Muscle layer of duodenum (tissue), 2 donors: ENCODE measurements at regions not wholly inside any gene's neighbourhood (a gene's known extent, or its start where the extent isn't known, plus 50 kb on each side); places are given as distances from the start of the nearest gene placed in this dataset.

Source experiments
- H3K27ac ChIP-seq: one replicate; pipeline ENCODE4 v1.7.0; 2013; ENCODE audit warnings: mild to moderate bottlenecking, low read length
- H3K27me3 ChIP-seq: one replicate; pipeline ENCODE4 v1.7.0; 2013; ENCODE audit warnings: low read depth, mild to moderate bottlenecking, control low read depth, low read length
- H3K36me3 ChIP-seq, 2 donors: one replicate each; pipeline ENCODE4 v1.7.0; 2013; ENCODE audit warnings: low read length in 2 of 2, control low read depth in 1 of 2, mild to moderate bottlenecking in 1 of 2; ENCODE audit not compliant: insufficient read depth in 2 of 2, control insufficient read depth in 1 of 2
- H3K4me1 ChIP-seq, 2 donors: one replicate each; pipeline ENCODE4 v1.7.0; 2013; ENCODE audit warnings: low read length in 2 of 2, mild to moderate bottlenecking in 2 of 2, control low read depth in 1 of 2, moderate library complexity in 1 of 2; ENCODE audit not compliant: insufficient read depth in 2 of 2, control insufficient read depth in 1 of 2
- H3K4me3 ChIP-seq, 2 donors: one replicate each; pipeline ENCODE4 v1.7.0; 2013; ENCODE audit warnings: low read length in 2 of 2, low read depth in 1 of 2, mild to moderate bottlenecking in 1 of 2
- H3K9me3 ChIP-seq, 2 donors: one replicate each; pipeline ENCODE4 v1.7.0; 2013; ENCODE audit warnings: low read length in 2 of 2, control low read depth in 1 of 2, mild to moderate bottlenecking in 1 of 2; ENCODE audit not compliant: control insufficient read depth in 1 of 2
- donor health status: healthy.

- no peaks in the 10 kb centered on the region for H3K9me3 ChIP-seq
- H3K4me3 ChIP-seq: no peak overlapping the region
- H3K27me3 ChIP-seq: no peaks in the 10 kb centered on the region
- H3K4me1 ChIP-seq: no peaks in the 10 kb centered on the region
- H3K27ac ChIP-seq: no peak overlapping the region
- no peaks in the 10 kb centered on the region for H3K36me3 ChIP-seq
Observed at GRCh38 chr16:6131526-6132050, 1034.0 kb upstream of the EEF2KMT start.

GRCh38 chr16:6125483-6126259 is 1028.1 kb upstream of the EEF2KMT start:
- Histone ChIP-seq H3K4me3 (no peak overlapping the region), H3K9me3 (no peaks in the 10 kb centered on the region), H3K36me3 (no peaks in the 10 kb centered on the region), H3K27ac (no peak overlapping the region), H3K27me3 (no peaks in the 10 kb centered on the region), H3K4me1 (no peaks in the 10 kb centered on the region)

GRCh38 chr16:6124136-6124535 is 1026.5 kb upstream of the EEF2KMT start:
- Histone ChIP-seq H3K27me3 (no peaks in the 10 kb centered on the region), H3K36me3 (no peaks in the 10 kb centered on the region), H3K4me1 (no peaks in the 10 kb centered on the region), H3K4me3 (no peak overlapping the region), H3K27ac (no peak overlapping the region), H3K9me3 (no peaks in the 10 kb centered on the region)

GRCh38 chr16:6122401-6122800 is 1024.8 kb upstream of the EEF2KMT start:
- no peak overlapping the region for H3K4me3 ChIP-seq
- no peaks in the 10 kb centered on the region for H3K4me1 ChIP-seq
- H3K27me3 ChIP-seq: no peaks in the 10 kb centered on the region
- no peaks in the 10 kb centered on the region for H3K9me3 ChIP-seq
- H3K27ac ChIP-seq: no peak overlapping the region
- no peaks in the 10 kb centered on the region for H3K36me3 ChIP-seq

- no peaks in the 10 kb centered on the region for H3K4me1 ChIP-seq
- H3K4me3 ChIP-seq: no peak overlapping the region
- H3K9me3 ChIP-seq: no peaks in the 10 kb centered on the region
- no peaks in the 10 kb centered on the region for H3K36me3 ChIP-seq
- no peaks in the 10 kb centered on the region for H3K27me3 ChIP-seq
- no peak overlapping the region for H3K27ac ChIP-seq
Observed at GRCh38 chr16:6114691-6115090, 1017.1 kb upstream of the EEF2KMT start.

GRCh38 chr16:6113749-6114148 is 1016.2 kb upstream of the EEF2KMT start:
- Histone ChIP-seq H3K27ac (no peak overlapping the region), H3K36me3 (no peaks in the 10 kb centered on the region), H3K4me3 (no peak overlapping the region), H3K4me1 (no peaks in the 10 kb centered on the region), H3K9me3 (no peaks in the 10 kb centered on the region), H3K27me3 (no peaks in the 10 kb centered on the region)

- H3K27me3 ChIP-seq: no peaks in the 10 kb centered on the region
- H3K4me1 ChIP-seq: no peaks in the 10 kb centered on the region
- H3K27ac ChIP-seq: no peak overlapping the region
- no peaks in the 10 kb centered on the region for H3K36me3 ChIP-seq
- no peaks in the 10 kb centered on the region for H3K9me3 ChIP-seq
- H3K4me3 ChIP-seq: no peak overlapping the region
Observed at GRCh38 chr16:6112700-6113099, 1015.1 kb upstream of the EEF2KMT start.

- H3K36me3 ChIP-seq: no peaks in the 10 kb centered on the region
- no peaks in the 10 kb centered on the region for H3K27me3 ChIP-seq
- no peaks in the 10 kb centered on the region for H3K9me3 ChIP-seq
- no peak overlapping the region for H3K4me3 ChIP-seq
- H3K4me1 ChIP-seq: no peaks in the 10 kb centered on the region
- H3K27ac ChIP-seq: no peak overlapping the region
Observed at GRCh38 chr16:6111390-6111789, 1013.8 kb upstream of the EEF2KMT start.

- Histone ChIP-seq H3K27me3 (no peaks in the 10 kb centered on the region), H3K36me3 (no peaks in the 10 kb centered on the region), H3K9me3 (no peaks in the 10 kb centered on the region), H3K27ac (no peak overlapping the region), H3K4me3 (no peak overlapping the region), H3K4me1 (no peaks in the 10 kb centered on the region)
Observed at GRCh38 chr16:6110346-6110745, 1012.8 kb upstream of the EEF2KMT start.

- H3K36me3 ChIP-seq: no peaks in the 10 kb centered on the region
- no peaks in the 10 kb centered on the region for H3K4me1 ChIP-seq
- no peak overlapping the region for H3K4me3 ChIP-seq
- H3K27ac ChIP-seq: no peak overlapping the region
- no peaks in the 10 kb centered on the region for H3K27me3 ChIP-seq
- no peaks in the 10 kb centered on the region for H3K9me3 ChIP-seq
Observed at GRCh38 chr16:6106061-6106460, 1008.5 kb upstream of the EEF2KMT start.

GRCh38 chr16:6105115-6105514 is 1007.5 kb upstream of the EEF2KMT start:
- Histone ChIP-seq H3K4me1 (no peaks in the 10 kb centered on the region), H3K36me3 (no peaks in the 10 kb centered on the region), H3K27ac (no peak overlapping the region), H3K27me3 (no peaks in the 10 kb centered on the region), H3K4me3 (no peak overlapping the region), H3K9me3 (no peaks in the 10 kb centered on the region)

GRCh38 chr16:6104428-6104827 is 1006.8 kb upstream of the EEF2KMT start:
- no peak overlapping the region for H3K4me3 ChIP-seq
- H3K9me3 ChIP-seq: no peaks in the 10 kb centered on the region
- no peaks in the 10 kb centered on the region for H3K27me3 ChIP-seq
- no peaks in the 10 kb centered on the region for H3K36me3 ChIP-seq
- no peak overlapping the region for H3K27ac ChIP-seq
- H3K4me1 ChIP-seq: no peaks in the 10 kb centered on the region
